ENCODE measurements at regions not wholly inside any gene's neighbourhood (a gene's known extent, or its start where the extent isn't known, plus 50 kb on each side); places are given as distances from the start of the nearest gene placed in this dataset.

DNA sequence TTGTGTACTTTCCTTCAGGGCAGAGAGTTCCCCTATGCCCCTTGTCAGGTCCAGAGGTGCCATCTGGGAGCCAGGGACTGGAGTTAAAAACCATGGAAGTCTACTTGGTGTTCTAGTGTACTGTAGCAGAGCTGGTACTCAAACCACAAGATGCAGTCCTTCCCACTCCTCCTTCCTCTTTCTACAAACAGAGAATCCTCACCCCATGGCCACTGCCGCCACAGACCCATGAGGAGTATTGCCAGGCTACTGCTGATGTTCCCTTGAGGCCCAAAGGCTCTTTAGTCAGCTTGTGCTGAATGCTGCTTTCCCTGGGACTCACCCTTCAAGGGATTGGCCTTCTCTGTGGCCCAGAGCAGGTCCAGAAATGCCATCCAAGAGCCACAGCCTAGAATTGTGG lies 229.2 kb upstream of the ZPLD1 start:
- H3K27ac ChIP-seq (ENCODE audit: extremely low read depth, low read depth, low read length), result no peak overlapping the region
- ChIA-PET CTCF (no interaction called here), POLR2A (no interaction called here)
- no peak overlapping the region for H3K4me3 ChIP-seq (ENCODE audit: low read depth, low read length)
- no peaks in the 10 kb centered on the region for H3K9me3 ChIP-seq (ENCODE audit: control insufficient read depth, insufficient read depth, low read depth, low read length)
- H3K36me3 ChIP-seq (ENCODE audit: control insufficient read depth in 2 of 2, insufficient read depth in 1 of 2, low read length in 2 of 2), result no peaks in the 10 kb centered on the region
- TF ChIP-seq, protein P1, sequence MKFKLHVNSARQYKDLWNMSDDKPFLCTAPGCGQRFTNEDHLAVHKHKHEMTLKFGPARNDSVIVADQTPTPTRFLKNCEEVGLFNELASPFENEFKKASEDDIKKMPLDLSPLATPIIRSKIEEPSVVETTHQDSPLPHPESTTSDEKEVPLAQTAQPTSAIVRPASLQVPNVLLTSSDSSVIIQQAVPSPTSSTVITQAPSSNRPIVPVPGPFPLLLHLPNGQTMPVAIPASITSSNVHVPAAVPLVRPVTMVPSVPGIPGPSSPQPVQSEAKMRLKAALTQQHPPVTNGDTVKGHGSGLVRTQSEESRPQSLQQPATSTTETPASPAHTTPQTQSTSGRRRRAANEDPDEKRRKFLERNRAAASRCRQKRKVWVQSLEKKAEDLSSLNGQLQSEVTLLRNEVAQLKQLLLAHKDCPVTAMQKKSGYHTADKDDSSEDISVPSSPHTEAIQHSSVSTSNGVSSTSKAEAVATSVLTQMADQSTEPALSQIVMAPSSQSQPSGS (tag by site-specific recombination; IDR thresholded peaks at IDR 0.05; ENCODE audit: low read depth), result no peak
- TF ChIP-seq SCRT2 (tag by site-specific recombination; IDR thresholded peaks at IDR 0.05) (no peak), ZFP69B (tag by site-specific recombination; IDR thresholded peaks at IDR 0.05) (no peak), ZNF48 (tag by site-specific recombination; IDR thresholded peaks at IDR 0.05) (no peak)
- TF ChIP-seq, protein P2, sequence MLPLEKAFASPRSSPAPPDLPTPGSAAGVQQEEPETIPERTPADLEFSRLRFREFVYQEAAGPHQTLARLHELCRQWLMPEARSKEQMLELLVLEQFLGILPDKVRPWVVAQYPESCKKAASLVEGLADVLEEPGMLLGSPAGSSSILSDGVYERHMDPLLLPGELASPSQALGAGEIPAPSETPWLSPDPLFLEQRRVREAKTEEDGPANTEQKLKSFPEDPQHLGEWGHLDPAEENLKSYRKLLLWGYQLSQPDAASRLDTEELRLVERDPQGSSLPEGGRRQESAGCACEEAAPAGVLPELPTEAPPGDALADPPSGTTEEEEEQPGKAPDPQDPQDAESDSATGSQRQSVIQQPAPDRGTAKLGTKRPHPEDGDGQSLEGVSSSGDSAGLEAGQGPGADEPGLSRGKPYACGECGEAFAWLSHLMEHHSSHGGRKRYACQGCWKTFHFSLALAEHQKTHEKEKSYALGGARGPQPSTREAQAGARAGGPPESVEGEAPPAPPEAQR (tag by site-specific recombination; IDR thresholded peaks at IDR 0.05), result no peak
- H3K4me1 ChIP-seq (ENCODE audit: control insufficient read depth, insufficient read depth, low read length), result no peaks in the 10 kb centered on the region

DNA sequence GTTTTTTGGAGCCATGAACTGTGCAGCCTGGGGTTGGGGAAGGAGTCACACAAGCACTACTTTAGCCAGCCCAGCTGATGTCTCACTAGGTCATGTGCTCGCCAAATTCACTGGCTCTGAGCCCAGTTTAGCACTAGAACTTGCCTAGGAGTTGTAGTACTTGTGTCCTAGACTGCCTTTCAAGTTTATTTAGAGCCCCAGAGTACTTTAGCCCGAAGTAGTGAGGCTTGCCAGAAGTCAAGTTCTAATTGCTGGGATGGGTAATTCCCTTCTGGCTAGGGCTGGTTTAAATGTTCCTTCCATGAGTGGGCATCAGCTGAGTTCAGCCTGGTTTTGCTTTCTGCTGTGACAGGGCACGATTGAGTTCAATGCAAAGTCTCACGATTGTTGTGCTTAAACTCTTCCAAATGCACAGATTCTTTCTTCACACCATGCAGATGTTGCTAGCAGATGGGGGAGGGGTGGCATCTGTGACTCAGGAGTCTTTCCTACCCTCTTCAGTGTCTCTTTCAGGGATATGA lies 228.2 kb upstream of the ZPLD1 start:
- no peaks in the 10 kb centered on the region for H3K4me1 ChIP-seq (ENCODE audit: control insufficient read depth, insufficient read depth, low read length)
- H3K36me3 ChIP-seq (ENCODE audit: control insufficient read depth in 2 of 2, insufficient read depth in 1 of 2, low read length in 2 of 2), result no peaks in the 10 kb centered on the region
- no peaks in the 10 kb centered on the region for H3K9me3 ChIP-seq (ENCODE audit: control insufficient read depth, insufficient read depth, low read depth, low read length)
- no peak overlapping the region for H3K27ac ChIP-seq (ENCODE audit: extremely low read depth, low read depth, low read length)
- TF ChIP-seq, protein P3, sequence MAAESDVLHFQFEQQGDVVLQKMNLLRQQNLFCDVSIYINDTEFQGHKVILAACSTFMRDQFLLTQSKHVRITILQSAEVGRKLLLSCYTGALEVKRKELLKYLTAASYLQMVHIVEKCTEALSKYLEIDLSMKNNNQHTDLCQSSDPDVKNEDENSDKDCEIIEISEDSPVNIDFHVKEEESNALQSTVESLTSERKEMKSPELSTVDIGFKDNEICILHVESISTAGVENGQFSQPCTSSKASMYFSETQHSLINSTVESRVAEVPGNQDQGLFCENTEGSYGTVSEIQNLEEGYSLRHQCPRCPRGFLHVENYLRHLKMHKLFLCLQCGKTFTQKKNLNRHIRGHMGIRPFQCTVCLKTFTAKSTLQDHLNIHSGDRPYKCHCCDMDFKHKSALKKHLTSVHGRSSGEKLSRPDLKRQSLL (tag by site-specific recombination; IDR thresholded peaks at IDR 0.05), result no peak
- TF ChIP-seq KLF16 (tag by site-specific recombination; IDR thresholded peaks at IDR 0.05) (no peak), ZSCAN23 (tag by site-specific recombination; IDR thresholded peaks at IDR 0.05) (no peak), ZNF16 (tag by site-specific recombination; IDR thresholded peaks at IDR 0.05; ENCODE audit: low read depth) (no peak), ZNF791 (tag by site-specific recombination; IDR thresholded peaks at IDR 0.05) (no peak), ZNF571 (tag by site-specific recombination; IDR thresholded peaks at IDR 0.05) (no peak), ZNF544 (tag by site-specific recombination; IDR thresholded peaks at IDR 0.05) (no peak), SETDB1 (IDR thresholded peaks at IDR 0.05; ENCODE audit: insufficient read length, low read length) (no peak), ZNF777 (tag by site-specific recombination; IDR thresholded peaks at IDR 0.05; ENCODE audit: borderline replicate concordance) (no peak)
- TF ChIP-seq, protein P4, sequence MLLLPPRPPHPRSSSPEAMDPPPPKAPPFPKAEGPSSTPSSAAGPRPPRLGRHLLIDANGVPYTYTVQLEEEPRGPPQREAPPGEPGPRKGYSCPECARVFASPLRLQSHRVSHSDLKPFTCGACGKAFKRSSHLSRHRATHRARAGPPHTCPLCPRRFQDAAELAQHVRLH (tag by site-specific recombination; IDR thresholded peaks at IDR 0.05), result no peak
- TF ChIP-seq, protein P5, sequence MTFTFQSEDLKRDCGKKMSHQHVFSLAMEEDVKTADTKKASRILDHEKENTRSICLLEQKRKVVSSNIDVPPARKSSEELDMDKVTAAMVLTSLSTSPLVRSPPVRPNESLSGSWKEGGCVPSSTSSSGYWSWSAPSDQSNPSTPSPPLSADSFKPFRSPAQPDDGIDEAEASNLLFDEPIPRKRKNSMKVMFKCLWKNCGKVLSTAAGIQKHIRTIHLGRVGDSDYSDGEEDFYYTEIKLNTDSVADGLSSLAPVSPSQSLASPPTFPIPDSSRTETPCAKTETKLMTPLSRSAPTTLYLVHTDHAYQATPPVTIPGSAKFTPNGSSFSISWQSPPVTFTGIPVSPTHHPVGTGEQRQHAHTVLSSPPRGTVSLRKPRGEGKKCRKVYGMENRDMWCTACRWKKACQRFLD (tag by site-specific recombination; IDR thresholded peaks at IDR 0.05), result no peak
- TF ChIP-seq, protein P6, sequence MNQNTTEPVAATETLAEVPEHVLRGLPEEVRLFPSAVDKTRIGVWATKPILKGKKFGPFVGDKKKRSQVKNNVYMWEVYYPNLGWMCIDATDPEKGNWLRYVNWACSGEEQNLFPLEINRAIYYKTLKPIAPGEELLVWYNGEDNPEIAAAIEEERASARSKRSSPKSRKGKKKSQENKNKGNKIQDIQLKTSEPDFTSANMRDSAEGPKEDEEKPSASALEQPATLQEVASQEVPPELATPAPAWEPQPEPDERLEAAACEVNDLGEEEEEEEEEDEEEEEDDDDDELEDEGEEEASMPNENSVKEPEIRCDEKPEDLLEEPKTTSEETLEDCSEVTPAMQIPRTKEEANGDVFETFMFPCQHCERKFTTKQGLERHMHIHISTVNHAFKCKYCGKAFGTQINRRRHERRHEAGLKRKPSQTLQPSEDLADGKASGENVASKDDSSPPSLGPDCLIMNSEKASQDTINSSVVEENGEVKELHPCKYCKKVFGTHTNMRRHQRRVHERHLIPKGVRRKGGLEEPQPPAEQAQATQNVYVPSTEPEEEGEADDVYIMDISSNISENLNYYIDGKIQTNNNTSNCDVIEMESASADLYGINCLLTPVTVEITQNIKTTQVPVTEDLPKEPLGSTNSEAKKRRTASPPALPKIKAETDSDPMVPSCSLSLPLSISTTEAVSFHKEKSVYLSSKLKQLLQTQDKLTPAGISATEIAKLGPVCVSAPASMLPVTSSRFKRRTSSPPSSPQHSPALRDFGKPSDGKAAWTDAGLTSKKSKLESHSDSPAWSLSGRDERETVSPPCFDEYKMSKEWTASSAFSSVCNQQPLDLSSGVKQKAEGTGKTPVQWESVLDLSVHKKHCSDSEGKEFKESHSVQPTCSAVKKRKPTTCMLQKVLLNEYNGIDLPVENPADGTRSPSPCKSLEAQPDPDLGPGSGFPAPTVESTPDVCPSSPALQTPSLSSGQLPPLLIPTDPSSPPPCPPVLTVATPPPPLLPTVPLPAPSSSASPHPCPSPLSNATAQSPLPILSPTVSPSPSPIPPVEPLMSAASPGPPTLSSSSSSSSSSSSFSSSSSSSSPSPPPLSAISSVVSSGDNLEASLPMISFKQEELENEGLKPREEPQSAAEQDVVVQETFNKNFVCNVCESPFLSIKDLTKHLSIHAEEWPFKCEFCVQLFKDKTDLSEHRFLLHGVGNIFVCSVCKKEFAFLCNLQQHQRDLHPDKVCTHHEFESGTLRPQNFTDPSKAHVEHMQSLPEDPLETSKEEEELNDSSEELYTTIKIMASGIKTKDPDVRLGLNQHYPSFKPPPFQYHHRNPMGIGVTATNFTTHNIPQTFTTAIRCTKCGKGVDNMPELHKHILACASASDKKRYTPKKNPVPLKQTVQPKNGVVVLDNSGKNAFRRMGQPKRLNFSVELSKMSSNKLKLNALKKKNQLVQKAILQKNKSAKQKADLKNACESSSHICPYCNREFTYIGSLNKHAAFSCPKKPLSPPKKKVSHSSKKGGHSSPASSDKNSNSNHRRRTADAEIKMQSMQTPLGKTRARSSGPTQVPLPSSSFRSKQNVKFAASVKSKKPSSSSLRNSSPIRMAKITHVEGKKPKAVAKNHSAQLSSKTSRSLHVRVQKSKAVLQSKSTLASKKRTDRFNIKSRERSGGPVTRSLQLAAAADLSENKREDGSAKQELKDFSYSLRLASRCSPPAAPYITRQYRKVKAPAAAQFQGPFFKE (tag by site-specific recombination; IDR thresholded peaks at IDR 0.05; ENCODE audit: borderline replicate concordance), result no peak
- TF ChIP-seq, protein P7, sequence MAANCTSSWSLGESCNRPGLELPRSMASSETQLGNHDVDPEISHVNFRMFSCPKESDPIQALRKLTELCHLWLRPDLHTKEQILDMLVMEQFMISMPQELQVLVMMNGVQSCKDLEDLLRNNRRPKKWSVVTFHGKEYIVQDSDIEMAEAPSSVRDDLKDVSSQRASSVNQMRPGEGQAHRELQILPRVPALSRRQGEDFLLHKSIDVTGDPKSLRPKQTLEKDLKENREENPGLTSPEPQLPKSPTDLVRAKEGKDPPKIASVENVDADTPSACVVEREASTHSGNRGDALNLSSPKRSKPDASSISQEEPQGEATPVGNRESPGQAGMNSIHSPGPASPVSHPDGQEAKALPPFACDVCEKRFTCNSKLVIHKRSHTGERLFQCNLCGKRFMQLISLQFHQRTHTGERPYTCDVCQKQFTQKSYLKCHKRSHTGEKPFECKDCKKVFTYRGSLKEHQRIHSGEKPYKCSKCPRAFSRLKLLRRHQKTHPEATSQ (tag by site-specific recombination; IDR thresholded peaks at IDR 0.05), result no peak
- no peak overlapping the region for H3K4me3 ChIP-seq (ENCODE audit: low read depth, low read length)
- ChIA-PET POLR2A (no interaction called here), CTCF (no interaction called here)

Measured in HEK293 (cell line).